RWPE2 (cell line): ENCODE measurements at regions not wholly inside any gene's neighbourhood (a gene's known extent, or its start where the extent isn't known, plus 50 kb on each side); places are given as distances from the start of the nearest gene placed in this dataset.

Source experiments
- ATAC-seq: fragments of 200-7000 bp; cut with Tn5 transposase; 3 replicates; pipeline ENCODE4 v1.9.1; 2021; ENCODE audit warnings: low read depth
- DNase-seq: peaks from one replicate; pipeline ENCODE4 v3.0.0-alpha.2; 2020; ENCODE audit warnings: low spot score
- H3K27ac ChIP-seq: fragments of 450-650 bp; 2 replicates; pipeline ENCODE4 v1.5.1; 2017; ENCODE audit warnings: mild to moderate bottlenecking; ENCODE audit not compliant: poor library complexity, severe bottlenecking
- H3K27me3 ChIP-seq: fragments of 250-450 bp; sonication (Bioruptor Pico); 2 replicates; pipeline ENCODE4 v1.5.1; 2021; ENCODE audit warnings: mild to moderate bottlenecking, moderate library complexity; ENCODE audit not compliant: insufficient read depth, poor library complexity, severe bottlenecking
- H3K36me3 ChIP-seq: fragments of 250-450 bp; sonication (Bioruptor Pico); 2 replicates; pipeline ENCODE4 v1.5.1; 2020; ENCODE audit warnings: low read depth, mild to moderate bottlenecking, moderate library complexity
- H3K4me1 ChIP-seq: fragments of 250-450 bp; sonication (Bioruptor Pico); 2 replicates; pipeline ENCODE4 v1.5.1; 2021; ENCODE audit warnings: mild to moderate bottlenecking, moderate library complexity; ENCODE audit not compliant: insufficient read depth, poor library complexity, severe bottlenecking
- H3K4me3 ChIP-seq: fragments of 250-450 bp; sonication (Bioruptor Pico); 2 replicates; pipeline ENCODE4 v1.5.1; 2021; ENCODE audit warnings: mild to moderate bottlenecking, moderate library complexity; ENCODE audit not compliant: severe bottlenecking
- H3K9me3 ChIP-seq: fragments of 250-450 bp; sonication (Bioruptor Pico); 2 replicates; pipeline ENCODE4 v1.5.1; 2021; ENCODE audit warnings: mild to moderate bottlenecking, moderate library complexity; ENCODE audit not compliant: severe bottlenecking
- CTCF ChIP-seq: fragments of 450-650 bp; IDR thresholded peaks from one replicate; pipeline ENCODE4 v1.5.1; 2017; ENCODE audit warnings: mild to moderate bottlenecking, moderate library complexity; ENCODE audit not compliant: poor library complexity, severe bottlenecking

- no peak overlapping the region for H3K27ac ChIP-seq
- H3K4me1 ChIP-seq: no peaks in the 10 kb centered on the region
- H3K27me3 ChIP-seq: no peaks in the 10 kb centered on the region
- no peaks in the 10 kb centered on the region for H3K36me3 ChIP-seq
- no peak for DNase-seq
- ATAC-seq: no peak
- no peaks in the 10 kb centered on the region for H3K9me3 ChIP-seq
- no peak overlapping the region for H3K4me3 ChIP-seq
- no peak for TF ChIP-seq CTCF
Measured at GRCh38 chr13:76804801-76805200, 81.4 kb downstream of the KCTD12 start.

GRCh38 chr13:76803831-76804230 lies 82.4 kb downstream of the KCTD12 start:
- no peaks in the 10 kb centered on the region for H3K36me3 ChIP-seq
- no peak for TF ChIP-seq CTCF
- DNase-seq: no peak
- no peak for ATAC-seq
- no peaks in the 10 kb centered on the region for H3K27me3 ChIP-seq
- no peak overlapping the region for H3K27ac ChIP-seq
- no peaks in the 10 kb centered on the region for H3K9me3 ChIP-seq
- no peak overlapping the region for H3K4me3 ChIP-seq
- no peaks in the 10 kb centered on the region for H3K4me1 ChIP-seq

GRCh38 chr13:76800943-76801342 lies 85.3 kb downstream of the KCTD12 start:
- Histone ChIP-seq H3K4me1 (no peaks in the 10 kb centered on the region), H3K27ac (no peak overlapping the region), H3K4me3 (no peak overlapping the region), H3K36me3 (no peaks in the 10 kb centered on the region), H3K9me3 (no peaks in the 10 kb centered on the region), H3K27me3 (no peaks in the 10 kb centered on the region)
- TF ChIP-seq CTCF: no peak
- DNase-seq (no peak), ATAC-seq (no peak)

- H3K9me3 ChIP-seq: no peaks in the 10 kb centered on the region
- H3K4me1 ChIP-seq: no peaks in the 10 kb centered on the region
- H3K4me3 ChIP-seq: no peak overlapping the region
- ATAC-seq (no peak), DNase-seq (no peak)
- no peaks in the 10 kb centered on the region for H3K27me3 ChIP-seq
- H3K36me3 ChIP-seq: no peaks in the 10 kb centered on the region
- TF ChIP-seq CTCF: no peak
- H3K27ac ChIP-seq: no peak overlapping the region
Measured at GRCh38 chr13:76799696-76800095, 86.5 kb downstream of the KCTD12 start.

GRCh38 chr13:76798037-76798436 lies 88.2 kb downstream of the KCTD12 start:
- Histone ChIP-seq H3K27me3 (no peaks in the 10 kb centered on the region), H3K4me1 (no peaks in the 10 kb centered on the region), H3K36me3 (no peaks in the 10 kb centered on the region), H3K9me3 (no peaks in the 10 kb centered on the region), H3K4me3 (no peak overlapping the region), H3K27ac (no peak overlapping the region)
- ATAC-seq (no peak), DNase-seq (no peak)
- TF ChIP-seq CTCF: no peak
